Adrenal gland (tissue), 5 donors: ENCODE measurements at regions not wholly inside any gene's neighbourhood (a gene's known extent, or its start where the extent isn't known, plus 50 kb on each side); places are given as distances from the start of the nearest gene placed in this dataset.
"Not testable (repeated sequence)": the region's sequence is repeated elsewhere in the genome, so short reads cannot be mapped to it uniquely, and the experiment has no call there.

ENCODE experiments used
- CTCF ChIP-seq, 6 experiments: fragments of 450-650 bp in 4 of 6; fragments of 200-600 bp in 2 of 6; sonication (generic) in 1 of 6; IDR thresholded peaks; 1 replicate in 5 of 6; 2 replicates in 1 of 6; pipeline versions ENCODE4 v1.5.1 to v1.8.0; 2016 to 2021; ENCODE audit warnings: antibody characterized with exemption in 6 of 6, mild to moderate bottlenecking in 2 of 6, moderate library complexity in 1 of 6
- POLR2A ChIP-seq, 2 donors: fragments of 450-650 bp; IDR thresholded peaks; one replicate each; pipeline ENCODE4 v1.6.1; 2017; ENCODE audit warnings: antibody characterized with exemption in 2 of 2, mild to moderate bottlenecking in 2 of 2, moderate library complexity in 1 of 2
- donor health status: DM: no; HTN: no; CAD: no.

- not testable (repeated sequence) for TF ChIP-seq CTCF, POLR2A (IDR thresholded peaks at IDR 0.05)
Measured at GRCh38 chr21:13984728-13985127, 226.0 kb downstream of the LIPI start.
